Endodermal cell (in vitro differentiated cells): ENCODE measurements at regions not wholly inside any gene's neighbourhood (a gene's known extent, or its start where the extent isn't known, plus 50 kb on each side); places are given as distances from the start of the nearest gene placed in this dataset.

Source experiments
- DNase-seq: peaks from one replicate; pipeline ENCODE4 v3.0.0-alpha.2; 2017
- H3K27ac ChIP-seq: 2 replicates; pipeline ENCODE4 v1.5.1; 2013; ENCODE audit warnings: mild to moderate bottlenecking, low read depth, low read length, moderate library complexity
- H3K27me3 ChIP-seq: 2 replicates; pipeline ENCODE4 v1.6.1; 2013; ENCODE audit warnings: mild to moderate bottlenecking, low read length, moderate library complexity; ENCODE audit not compliant: insufficient read depth, control insufficient read depth, poor library complexity, severe bottlenecking
- H3K36me3 ChIP-seq: 2 replicates; pipeline ENCODE4 v1.7.0; 2013; ENCODE audit warnings: mild to moderate bottlenecking, low read length, moderate library complexity; ENCODE audit not compliant: control insufficient read depth, insufficient read depth
- H3K4me1 ChIP-seq: one replicate; pipeline ENCODE4 v1.7.0; 2013; ENCODE audit warnings: low read length; ENCODE audit not compliant: control insufficient read depth, insufficient read depth
- H3K4me3 ChIP-seq: 2 replicates; pipeline ENCODE4 v1.5.1; 2013; ENCODE audit warnings: mild to moderate bottlenecking, low read length, moderate library complexity
- H3K9ac ChIP-seq: 2 replicates; pipeline ENCODE4 v1.6.1; 2013; ENCODE audit warnings: mild to moderate bottlenecking, low read length, moderate library complexity; ENCODE audit not compliant: poor library complexity, severe bottlenecking; ENCODE audit errors: extremely low read depth
- H3K9me3 ChIP-seq: 2 replicates; pipeline ENCODE4 v1.6.1; 2013; ENCODE audit warnings: mild to moderate bottlenecking, low read length, moderate library complexity; ENCODE audit not compliant: control insufficient read depth
- H3K27ac Mint-ChIP-seq: 2 replicates; pipeline ENCODE4 v1.8.0; 2020; ENCODE audit warnings: mixed read lengths
- H3K27me3 Mint-ChIP-seq: 2 replicates; pipeline ENCODE4 v1.8.0; 2021; ENCODE audit warnings: mild to moderate bottlenecking, mixed read lengths; ENCODE audit not compliant: insufficient read depth
- H3K36me3 Mint-ChIP-seq: 2 replicates; pipeline ENCODE4 v1.8.0; 2020; ENCODE audit warnings: low read depth, mixed read lengths
- H3K4me1 Mint-ChIP-seq: 2 replicates; pipeline ENCODE4 v1.8.0; 2020; ENCODE audit warnings: mixed read lengths
- H3K4me3 Mint-ChIP-seq: 2 replicates; pipeline ENCODE4 v1.8.0; 2020; ENCODE audit warnings: mild to moderate bottlenecking, moderate library complexity, mixed read lengths
- H3K9me3 Mint-ChIP-seq: 2 replicates; pipeline ENCODE4 v1.8.0; 2020; ENCODE audit warnings: mild to moderate bottlenecking, mixed read lengths
- CTCF ChIP-seq: fragments of 200-600 bp; sonication (generic); conservative IDR thresholded peaks from 2 replicates; pipeline ENCODE4 v1.5.0; 2021; ENCODE audit warnings: antibody characterized with exemption, mild to moderate bottlenecking
- WGBS, 2 experiments: methylation state at CpG; one replicate each; pipeline versions ENCODE4 v1.1.5 to v1.1.7; 2013; ENCODE audit warnings: missing lambda C conversion rate in 2 of 2, mixed read lengths in 1 of 2; ENCODE audit not compliant: insufficient coverage in 1 of 2, insufficient read length in 1 of 2; 5-methylcytosine and 5-hydroxymethylcytosine counted together

- H3K27me3 ChIP-seq = peaks cover 8% of the 10 kb centered on the region
- Mint-ChIP-seq H3K36me3 (no peaks in the 10 kb centered on the region), H3K9me3 (no peaks in the 10 kb centered on the region), H3K4me3 (no peak overlapping the region), H3K27me3 (no peaks in the 10 kb centered on the region), H3K27ac (no peak overlapping the region), H3K4me1 (no peaks in the 10 kb centered on the region)
- no peak for TF ChIP-seq CTCF
- no peak overlapping the region for H3K4me3 ChIP-seq
- no peaks in the 10 kb centered on the region for H3K36me3 ChIP-seq
- no peak overlapping the region for H3K9ac ChIP-seq
- no peaks in the 10 kb centered on the region for H3K4me1 ChIP-seq
- 88 to 96% methylated on average over 4 to 5 of the region's 5 CpGs for WGBS, 2 experiments
- H3K27ac ChIP-seq = no peak overlapping the region
- no peak for DNase-seq
- no peaks in the 10 kb centered on the region for H3K9me3 ChIP-seq
Observed at GRCh38 chr14:27995691-27996090, 770.9 kb upstream of the FOXG1 start.

- Mint-ChIP-seq H3K27ac (no peak overlapping the region), H3K9me3 (no peaks in the 10 kb centered on the region), H3K4me3 (no peak overlapping the region), H3K36me3 (peaks cover 7% of the 10 kb centered on the region), H3K4me1 (no peaks in the 10 kb centered on the region), H3K27me3 (no peaks in the 10 kb centered on the region)
- H3K9me3 ChIP-seq = peaks cover 17% of the 10 kb centered on the region
- H3K4me1 ChIP-seq = no peaks in the 10 kb centered on the region
- H3K36me3 ChIP-seq = no peaks in the 10 kb centered on the region
- WGBS, 2 experiments = 89 to 90% methylated on average over 3 to 5 of the region's 5 CpGs
- DNase-seq = peak; percentile 48
- H3K4me3 ChIP-seq = no peak overlapping the region
- H3K9ac ChIP-seq = no peak overlapping the region
- H3K27ac ChIP-seq = no peak overlapping the region
- peak; percentile 50 for TF ChIP-seq CTCF
- H3K27me3 ChIP-seq = peaks cover 16% of the 10 kb centered on the region
Observed at GRCh38 chr14:28001002-28001401, 765.6 kb upstream of the FOXG1 start.

- peak overlapping the region; percentile 24 for H3K27ac Mint-ChIP-seq
- Histone ChIP-seq H3K4me3 (no peak overlapping the region), H3K27me3 (no peaks in the 10 kb centered on the region), H3K4me1 (peaks cover 6% of the 10 kb centered on the region), H3K9me3 (no peaks in the 10 kb centered on the region), H3K36me3 (no peaks in the 10 kb centered on the region), H3K27ac (no peak overlapping the region), H3K9ac (no peak overlapping the region)
- peak; percentile 48 for TF ChIP-seq CTCF
- DNase-seq = peak; percentile 54
- 75 to 93% methylated on average over 4 to 6 of the region's 6 CpGs for WGBS, 2 experiments
- H3K36me3 Mint-ChIP-seq = no peaks in the 10 kb centered on the region
- no peaks in the 10 kb centered on the region for H3K9me3 Mint-ChIP-seq
- peaks cover 14% of the 10 kb centered on the region for H3K4me1 Mint-ChIP-seq
- H3K27me3 Mint-ChIP-seq = no peaks in the 10 kb centered on the region
- no peak overlapping the region for H3K4me3 Mint-ChIP-seq
Observed at GRCh38 chr14:28012629-28013415, 753.8 kb upstream of the FOXG1 start.
